Lower leg skin (tissue), 3 donors: ENCODE measurements at regions not wholly inside any gene's neighbourhood (a gene's known extent, or its start where the extent isn't known, plus 50 kb on each side); places are given as distances from the start of the nearest gene placed in this dataset.

ENCODE experiments used
- CTCF ChIP-seq, 3 donors: fragments of 450-650 bp; IDR thresholded peaks; one replicate each; pipeline ENCODE4 v1.5.1; 2016; ENCODE audit warnings: antibody characterized with exemption in 3 of 3, mild to moderate bottlenecking in 3 of 3, moderate library complexity in 2 of 3
- POLR2A ChIP-seq, 2 donors: fragments of 450-650 bp; IDR thresholded peaks; one replicate each; pipeline ENCODE4 v1.6.1; 2016 to 2017; ENCODE audit warnings: antibody characterized with exemption in 2 of 2, mild to moderate bottlenecking in 1 of 2, moderate library complexity in 1 of 2

- TF ChIP-seq CTCF (IDR thresholded peaks at IDR 0.05) (no peak), POLR2A (IDR thresholded peaks at IDR 0.05) (no peak)
Measured at GRCh38 chr11:82404981-82405380, 328.7 kb downstream of the FAM181B start.
